ENCODE measurements at regions not wholly inside any gene's neighbourhood (a gene's known extent, or its start where the extent isn't known, plus 50 kb on each side); places are given as distances from the start of the nearest gene placed in this dataset.

GRCh38 chr11:97934572-97935208 lies 1086.1 kb upstream of the CNTN5 start:
- TF ChIP-seq CTCF (IDR thresholded peaks at IDR 0.05; ENCODE audit: low read depth, low read length, missing control alignments): no peak
- H3K27me3 ChIP-seq (replicated peaks): no peaks in the 10 kb centered on the region
- in situ Hi-C loops (cut with HindIII; ENCODE audit: low pct_ligation_motif_present, low sequenced_read_pairs): no loop called here

GRCh38 chr11:97937501-97937900 lies 1083.2 kb upstream of the CNTN5 start:
- no peak overlapping the region for H3K4me3 ChIP-seq (ENCODE audit: low read depth, low read length)
- no peak for TF ChIP-seq CTCF (IDR thresholded peaks at IDR 0.05; ENCODE audit: low read depth, low read length, missing control alignments)
- H3K27me3 ChIP-seq (replicated peaks): no peaks in the 10 kb centered on the region
- peak overlapping the region; percentile 12 for H3K27ac ChIP-seq
- in situ Hi-C loops (cut with HindIII; ENCODE audit: low pct_ligation_motif_present, low sequenced_read_pairs): no loop called here
- peak; percentile 75 for DNase-seq
- H3K36me3 ChIP-seq (replicated peaks): no peaks in the 10 kb centered on the region

More at GRCh38 chr11:97934572-97935208, 1086.1 kb upstream of the CNTN5 start:
- Histone ChIP-seq H3K36me3 (replicated peaks) (no peaks in the 10 kb centered on the region), H3K4me3 (ENCODE audit: low read depth, low read length) (no peak overlapping the region), H3K27ac (no peak overlapping the region)
- no peak for DNase-seq

- Histone ChIP-seq H3K4me3 (ENCODE audit: low read depth, low read length) (no peak overlapping the region), H3K36me3 (replicated peaks) (no peaks in the 10 kb centered on the region), H3K27me3 (replicated peaks) (no peaks in the 10 kb centered on the region), H3K27ac (no peak overlapping the region)
- in situ Hi-C loops (cut with HindIII; ENCODE audit: low pct_ligation_motif_present, low sequenced_read_pairs): no loop called here
- DNase-seq: no peak
- TF ChIP-seq CTCF (IDR thresholded peaks at IDR 0.05; ENCODE audit: low read depth, low read length, missing control alignments): no peak
Observed at GRCh38 chr11:97938789-97939188, 1082.0 kb upstream of the CNTN5 start.

- H3K36me3 ChIP-seq (replicated peaks): no peaks in the 10 kb centered on the region
- in situ Hi-C loops (cut with HindIII; ENCODE audit: low pct_ligation_motif_present, low sequenced_read_pairs): no loop called here
- no peaks in the 10 kb centered on the region for H3K27me3 ChIP-seq (replicated peaks)
- no peak for DNase-seq
- TF ChIP-seq CTCF (IDR thresholded peaks at IDR 0.05; ENCODE audit: low read depth, low read length, missing control alignments): no peak
- H3K27ac ChIP-seq: no peak overlapping the region
- no peak overlapping the region for H3K4me3 ChIP-seq (ENCODE audit: low read depth, low read length)
Observed at GRCh38 chr11:97943493-97943892, 1077.3 kb upstream of the CNTN5 start.

GRCh38 chr11:97948793-97949192 lies 1072.0 kb upstream of the CNTN5 start:
- Histone ChIP-seq H3K27ac (no peak overlapping the region), H3K4me3 (ENCODE audit: low read depth, low read length) (no peak overlapping the region), H3K27me3 (replicated peaks) (no peaks in the 10 kb centered on the region), H3K36me3 (replicated peaks) (no peaks in the 10 kb centered on the region)
- no peak for DNase-seq
- no peak for TF ChIP-seq CTCF (IDR thresholded peaks at IDR 0.05; ENCODE audit: low read depth, low read length, missing control alignments)
- in situ Hi-C loops (cut with HindIII; ENCODE audit: low pct_ligation_motif_present, low sequenced_read_pairs): no loop called here

- Histone ChIP-seq H3K27ac (no peak overlapping the region), H3K36me3 (replicated peaks) (no peaks in the 10 kb centered on the region), H3K27me3 (replicated peaks) (no peaks in the 10 kb centered on the region), H3K4me3 (ENCODE audit: low read depth, low read length) (no peak overlapping the region)
- no peak for TF ChIP-seq CTCF (IDR thresholded peaks at IDR 0.05; ENCODE audit: low read depth, low read length, missing control alignments)
- DNase-seq: no peak
- in situ Hi-C loops (cut with HindIII; ENCODE audit: low pct_ligation_motif_present, low sequenced_read_pairs): no loop called here
Observed at GRCh38 chr11:97955595-97955994, 1065.2 kb upstream of the CNTN5 start.

Measured in brain microvascular endothelial cell (primary cell).